Gastroesophageal sphincter (tissue), 3 donors: ENCODE measurements at regions not wholly inside any gene's neighbourhood (a gene's known extent, or its start where the extent isn't known, plus 50 kb on each side); places are given as distances from the start of the nearest gene placed in this dataset.

ENCODE experiments used
- POLR2A ChIP-seq, 2 donors: fragments of 450-650 bp; IDR thresholded peaks; one replicate each; pipeline ENCODE4 v1.6.1; 2017; ENCODE audit warnings: antibody characterized with exemption in 2 of 2, mild to moderate bottlenecking in 2 of 2, moderate library complexity in 1 of 2
- POLR2AphosphoS5 ChIP-seq: sonication (generic); formaldehyde crosslinking; IDR thresholded peaks from one replicate; pipeline ENCODE4 v1.6.1; 2017; ENCODE audit warnings: antibody characterized with exemption
- TF ChIP-seq, protein P1 (sequence below), 4 experiments: fragments of 200-600 bp in 2 of 4; fragments of 450-650 bp in 2 of 4; sonication (generic) in 1 of 4; IDR thresholded peaks; one replicate each; pipeline ENCODE4 v1.5.1; 2017 to 2019; ENCODE audit warnings: antibody characterized with exemption in 4 of 4, mild to moderate bottlenecking in 2 of 4, moderate library complexity in 2 of 4

DNA sequence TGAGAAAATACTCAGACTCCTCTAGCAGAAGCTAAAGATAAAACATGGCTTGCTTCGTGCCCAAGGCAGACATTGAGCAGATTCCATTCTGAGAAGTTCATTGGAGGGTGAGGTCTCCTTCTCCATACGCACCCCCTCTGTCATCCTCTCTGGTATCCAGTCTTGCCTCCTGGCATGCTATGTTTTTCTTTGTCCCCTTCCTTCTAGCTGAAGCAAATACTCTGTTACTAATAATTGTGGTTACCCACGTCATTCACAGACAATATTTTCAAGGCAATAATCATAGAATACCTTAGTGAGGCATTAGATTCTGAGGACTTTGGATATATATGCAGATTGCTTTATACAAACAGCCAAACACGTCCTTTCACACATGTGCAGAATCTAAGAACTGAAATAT lies 66.2 kb upstream of the KLF7 start:
- TF ChIP-seq, protein P1, sequence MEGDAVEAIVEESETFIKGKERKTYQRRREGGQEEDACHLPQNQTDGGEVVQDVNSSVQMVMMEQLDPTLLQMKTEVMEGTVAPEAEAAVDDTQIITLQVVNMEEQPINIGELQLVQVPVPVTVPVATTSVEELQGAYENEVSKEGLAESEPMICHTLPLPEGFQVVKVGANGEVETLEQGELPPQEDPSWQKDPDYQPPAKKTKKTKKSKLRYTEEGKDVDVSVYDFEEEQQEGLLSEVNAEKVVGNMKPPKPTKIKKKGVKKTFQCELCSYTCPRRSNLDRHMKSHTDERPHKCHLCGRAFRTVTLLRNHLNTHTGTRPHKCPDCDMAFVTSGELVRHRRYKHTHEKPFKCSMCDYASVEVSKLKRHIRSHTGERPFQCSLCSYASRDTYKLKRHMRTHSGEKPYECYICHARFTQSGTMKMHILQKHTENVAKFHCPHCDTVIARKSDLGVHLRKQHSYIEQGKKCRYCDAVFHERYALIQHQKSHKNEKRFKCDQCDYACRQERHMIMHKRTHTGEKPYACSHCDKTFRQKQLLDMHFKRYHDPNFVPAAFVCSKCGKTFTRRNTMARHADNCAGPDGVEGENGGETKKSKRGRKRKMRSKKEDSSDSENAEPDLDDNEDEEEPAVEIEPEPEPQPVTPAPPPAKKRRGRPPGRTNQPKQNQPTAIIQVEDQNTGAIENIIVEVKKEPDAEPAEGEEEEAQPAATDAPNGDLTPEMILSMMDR (IDR thresholded peaks at IDR 0.05) = no peak
- no peak for TF ChIP-seq POLR2A (IDR thresholded peaks at IDR 0.05)
- TF ChIP-seq POLR2AphosphoS5 = no peak
